ENCODE measurements at regions not wholly inside any gene's neighbourhood (a gene's known extent, or its start where the extent isn't known, plus 50 kb on each side); places are given as distances from the start of the nearest gene placed in this dataset.
"Not testable (repeated sequence)": the region's sequence is repeated elsewhere in the genome, so short reads cannot be mapped to it uniquely, and the experiment has no call there.

- no peaks in the 10 kb centered on the region for H3K9me3 ChIP-seq (ENCODE audit: control insufficient read depth, low read depth, low read length)
- no peaks in the 10 kb centered on the region for H3K36me3 ChIP-seq (ENCODE audit: control insufficient read depth, low read depth, low read length)
- H3K9ac ChIP-seq (ENCODE audit: low read length), result no peak overlapping the region
- no peaks in the 10 kb centered on the region for H3K27me3 ChIP-seq (ENCODE audit: control insufficient read depth, insufficient read depth, low read length)
- H3K27ac ChIP-seq (ENCODE audit: low read length), result no peak overlapping the region
- no peaks in the 10 kb centered on the region for H3K4me1 ChIP-seq (ENCODE audit: control insufficient read depth, low read depth, low read length)
- H3K4me3 ChIP-seq (ENCODE audit: low read length), result no peak overlapping the region
Measured at GRCh38 chr10:117759266-117759665, 216.7 kb downstream of the EMX2 start.

GRCh38 chr10:117761695-117762094, 219.1 kb downstream of the EMX2 start:
- H3K9me3 ChIP-seq (ENCODE audit: control insufficient read depth, low read depth, low read length), result no peaks in the 10 kb centered on the region
- no peaks in the 10 kb centered on the region for H3K36me3 ChIP-seq (ENCODE audit: control insufficient read depth, low read depth, low read length)

DNA sequence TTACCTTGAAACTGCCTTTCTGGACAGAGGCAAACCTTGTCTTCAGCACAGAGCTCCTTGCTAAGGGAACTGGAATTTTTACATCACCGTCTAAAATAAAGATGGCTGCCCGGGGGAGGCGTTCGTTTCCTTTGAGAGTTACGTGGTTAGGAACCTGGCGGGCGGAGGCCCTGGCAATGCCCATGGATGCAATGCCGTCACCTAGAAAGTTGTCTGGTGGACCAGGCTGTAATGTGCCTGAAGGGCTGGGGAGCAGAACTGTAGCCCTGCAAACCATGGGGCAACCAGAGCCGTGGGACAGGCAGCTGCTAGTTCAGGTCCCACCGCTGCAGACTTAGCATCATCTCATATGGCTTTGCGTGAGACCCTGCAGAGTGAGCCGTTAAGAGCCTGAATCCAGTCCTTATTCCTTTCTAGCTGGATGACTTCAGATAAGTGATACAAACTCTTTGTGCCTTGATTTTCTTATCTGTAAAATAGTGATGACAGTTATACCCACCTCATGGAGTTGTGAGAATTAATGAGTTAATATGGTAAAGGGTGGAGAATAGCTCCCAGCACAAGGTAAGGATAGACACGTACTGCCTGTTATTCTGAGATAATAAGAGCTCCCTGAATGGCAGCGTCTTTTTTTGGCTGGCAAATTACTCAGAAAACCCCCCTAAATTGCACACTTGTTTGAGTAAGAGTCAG, 219.7 kb downstream of the EMX2 start:
- H3K36me3 ChIP-seq (ENCODE audit: control insufficient read depth, low read depth, low read length), result no peaks in the 10 kb centered on the region
- H3K27me3 ChIP-seq (ENCODE audit: control insufficient read depth, insufficient read depth, low read length), result no peaks in the 10 kb centered on the region
- no peak overlapping the region for H3K27ac ChIP-seq (ENCODE audit: low read length)
- H3K9ac ChIP-seq (ENCODE audit: low read length), result no peak overlapping the region
- H3K4me3 ChIP-seq (ENCODE audit: low read length), result no peak overlapping the region
- H3K4me1 ChIP-seq (ENCODE audit: control insufficient read depth, low read depth, low read length), result no peaks in the 10 kb centered on the region
- H3K9me3 ChIP-seq (ENCODE audit: control insufficient read depth, low read depth, low read length), result no peaks in the 10 kb centered on the region

More at GRCh38 chr10:117761695-117762094, 219.1 kb downstream of the EMX2 start:
- H3K27me3 ChIP-seq (ENCODE audit: control insufficient read depth, insufficient read depth, low read length), result no peaks in the 10 kb centered on the region
- no peaks in the 10 kb centered on the region for H3K4me1 ChIP-seq (ENCODE audit: control insufficient read depth, low read depth, low read length)
- H3K4me3 ChIP-seq (ENCODE audit: low read length), result no peak overlapping the region
- H3K9ac ChIP-seq (ENCODE audit: low read length), result no peak overlapping the region
- no peak overlapping the region for H3K27ac ChIP-seq (ENCODE audit: low read length)

DNA sequence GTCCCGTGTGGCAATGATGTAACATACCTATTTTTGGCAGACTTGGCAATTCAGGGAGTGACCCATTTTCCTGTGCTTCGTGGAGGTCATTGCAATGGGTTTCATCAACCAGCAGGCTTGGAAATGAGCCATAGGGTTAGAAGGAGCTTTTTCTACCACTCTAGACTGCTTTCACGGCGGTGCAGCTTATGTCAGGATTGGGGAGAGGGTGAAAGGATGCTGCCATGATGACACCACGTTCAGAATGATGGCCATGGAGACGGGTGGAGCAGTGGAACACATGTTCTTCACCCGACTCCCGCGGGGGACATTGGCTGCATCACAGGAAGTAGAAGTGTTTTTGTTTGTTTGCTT, 220.2 kb downstream of the EMX2 start:
- H3K4me3 ChIP-seq (ENCODE audit: low read length), result no peak overlapping the region
- H3K4me1 ChIP-seq (ENCODE audit: control insufficient read depth, low read depth, low read length), result no peaks in the 10 kb centered on the region
- H3K9ac ChIP-seq (ENCODE audit: low read length), result no peak overlapping the region
- H3K27me3 ChIP-seq (ENCODE audit: control insufficient read depth, insufficient read depth, low read length), result no peaks in the 10 kb centered on the region
- no peak overlapping the region for H3K27ac ChIP-seq (ENCODE audit: low read length)
- no peaks in the 10 kb centered on the region for H3K9me3 ChIP-seq (ENCODE audit: control insufficient read depth, low read depth, low read length)
- no peaks in the 10 kb centered on the region for H3K36me3 ChIP-seq (ENCODE audit: control insufficient read depth, low read depth, low read length)

GRCh38 chr10:117763528-117763927, 221.0 kb downstream of the EMX2 start:
- H3K4me3 ChIP-seq (ENCODE audit: low read length), result no peak overlapping the region
- no peaks in the 10 kb centered on the region for H3K4me1 ChIP-seq (ENCODE audit: control insufficient read depth, low read depth, low read length)
- H3K9ac ChIP-seq (ENCODE audit: low read length), result no peak overlapping the region
- H3K27ac ChIP-seq (ENCODE audit: low read length), result no peak overlapping the region
- H3K36me3 ChIP-seq (ENCODE audit: control insufficient read depth, low read depth, low read length), result no peaks in the 10 kb centered on the region
- H3K27me3 ChIP-seq (ENCODE audit: control insufficient read depth, insufficient read depth, low read length), result no peaks in the 10 kb centered on the region
- H3K9me3 ChIP-seq (ENCODE audit: control insufficient read depth, low read depth, low read length), result peaks cover 3% of the 10 kb centered on the region

GRCh38 chr10:117768333-117769042, 225.9 kb downstream of the EMX2 start:
- H3K9ac ChIP-seq (ENCODE audit: low read length), result no peak overlapping the region
- no peaks in the 10 kb centered on the region for H3K36me3 ChIP-seq (ENCODE audit: control insufficient read depth, low read depth, low read length)
- no peaks in the 10 kb centered on the region for H3K27me3 ChIP-seq (ENCODE audit: control insufficient read depth, insufficient read depth, low read length)
- H3K4me1 ChIP-seq (ENCODE audit: control insufficient read depth, low read depth, low read length), result no peaks in the 10 kb centered on the region
- no peak overlapping the region for H3K27ac ChIP-seq (ENCODE audit: low read length)
- peaks cover 6% of the 10 kb centered on the region for H3K9me3 ChIP-seq (ENCODE audit: control insufficient read depth, low read depth, low read length)
- H3K4me3 ChIP-seq (ENCODE audit: low read length), result no peak overlapping the region

- H3K9me3 ChIP-seq (ENCODE audit: control insufficient read depth, low read depth, low read length), result no peaks in the 10 kb centered on the region
- H3K4me1 ChIP-seq (ENCODE audit: control insufficient read depth, low read depth, low read length), result no peaks in the 10 kb centered on the region
- H3K9ac ChIP-seq (ENCODE audit: low read length), result no peak overlapping the region
- H3K27ac ChIP-seq (ENCODE audit: low read length), result no peak overlapping the region
- H3K4me3 ChIP-seq (ENCODE audit: low read length), result no peak overlapping the region
- no peaks in the 10 kb centered on the region for H3K27me3 ChIP-seq (ENCODE audit: control insufficient read depth, insufficient read depth, low read length)
- no peaks in the 10 kb centered on the region for H3K36me3 ChIP-seq (ENCODE audit: control insufficient read depth, low read depth, low read length)
Measured at GRCh38 chr10:117775526-117775925, 233.0 kb downstream of the EMX2 start.

- not testable (repeated sequence) for H3K9ac ChIP-seq (ENCODE audit: low read length); H3K27me3 ChIP-seq (ENCODE audit: control insufficient read depth, insufficient read depth, low read length); H3K4me1 ChIP-seq (ENCODE audit: control insufficient read depth, low read depth, low read length); H3K9me3 ChIP-seq (ENCODE audit: control insufficient read depth, low read depth, low read length); H3K4me3 ChIP-seq (ENCODE audit: low read length); H3K36me3 ChIP-seq (ENCODE audit: control insufficient read depth, low read depth, low read length); H3K27ac ChIP-seq (ENCODE audit: low read length)
Measured at GRCh38 chr10:117777222-117777621, 234.7 kb downstream of the EMX2 start.

DNA sequence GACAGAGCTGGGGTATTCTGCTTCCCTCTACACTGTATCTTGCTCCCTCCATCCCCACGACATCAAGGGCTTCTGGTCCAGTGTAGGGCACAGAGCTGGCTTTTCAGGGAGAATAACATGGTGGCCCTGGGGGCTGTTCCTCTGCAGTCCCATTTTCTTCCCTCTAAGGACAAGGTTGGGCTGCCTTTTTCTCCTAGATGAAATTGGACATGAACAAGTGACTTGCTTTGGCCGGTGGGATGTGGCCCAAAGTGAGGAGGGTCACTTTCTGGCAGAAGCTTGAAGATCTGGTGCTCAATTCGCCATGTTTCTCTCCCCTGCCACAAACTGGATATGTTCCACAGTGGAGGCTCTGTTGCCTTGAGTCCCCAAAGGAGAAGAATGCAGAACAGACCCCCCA, 235.7 kb downstream of the EMX2 start:
- Histone ChIP-seq H3K36me3 (ENCODE audit: control insufficient read depth, low read depth, low read length) (no peaks in the 10 kb centered on the region), H3K4me1 (ENCODE audit: control insufficient read depth, low read depth, low read length) (no peaks in the 10 kb centered on the region), H3K9ac (ENCODE audit: low read length) (no peak overlapping the region), H3K9me3 (ENCODE audit: control insufficient read depth, low read depth, low read length) (no peaks in the 10 kb centered on the region), H3K4me3 (ENCODE audit: low read length) (no peak overlapping the region), H3K27me3 (ENCODE audit: control insufficient read depth, insufficient read depth, low read length) (no peaks in the 10 kb centered on the region), H3K27ac (ENCODE audit: low read length) (no peak overlapping the region)

- Histone ChIP-seq H3K27me3 (ENCODE audit: control insufficient read depth, insufficient read depth, low read length) (no peaks in the 10 kb centered on the region), H3K4me1 (ENCODE audit: control insufficient read depth, low read depth, low read length) (no peaks in the 10 kb centered on the region), H3K4me3 (ENCODE audit: low read length) (no peak overlapping the region), H3K36me3 (ENCODE audit: control insufficient read depth, low read depth, low read length) (no peaks in the 10 kb centered on the region), H3K9me3 (ENCODE audit: control insufficient read depth, low read depth, low read length) (no peaks in the 10 kb centered on the region), H3K9ac (ENCODE audit: low read length) (no peak overlapping the region), H3K27ac (ENCODE audit: low read length) (no peak overlapping the region)
Measured at GRCh38 chr10:117780411-117780810, 237.9 kb downstream of the EMX2 start.

GRCh38 chr10:117781216-117781831, 238.8 kb downstream of the EMX2 start:
- Histone ChIP-seq H3K27ac (ENCODE audit: low read length) (no peak overlapping the region), H3K4me3 (ENCODE audit: low read length) (no peak overlapping the region), H3K4me1 (ENCODE audit: control insufficient read depth, low read depth, low read length) (no peaks in the 10 kb centered on the region), H3K27me3 (ENCODE audit: control insufficient read depth, insufficient read depth, low read length) (no peaks in the 10 kb centered on the region), H3K9me3 (ENCODE audit: control insufficient read depth, low read depth, low read length) (no peaks in the 10 kb centered on the region), H3K9ac (ENCODE audit: low read length) (no peak overlapping the region), H3K36me3 (ENCODE audit: control insufficient read depth, low read depth, low read length) (no peaks in the 10 kb centered on the region)

- Histone ChIP-seq H3K27ac (ENCODE audit: low read length) (no peak overlapping the region), H3K4me1 (ENCODE audit: control insufficient read depth, low read depth, low read length) (no peaks in the 10 kb centered on the region)
Measured at GRCh38 chr10:117782276-117782675, 239.7 kb downstream of the EMX2 start.

More at GRCh38 chr10:117782276-117782675, 239.7 kb downstream of the EMX2 start:
- no peak overlapping the region for H3K9ac ChIP-seq (ENCODE audit: low read length)
- H3K9me3 ChIP-seq (ENCODE audit: control insufficient read depth, low read depth, low read length), result no peaks in the 10 kb centered on the region
- H3K27me3 ChIP-seq (ENCODE audit: control insufficient read depth, insufficient read depth, low read length), result no peaks in the 10 kb centered on the region
- no peaks in the 10 kb centered on the region for H3K36me3 ChIP-seq (ENCODE audit: control insufficient read depth, low read depth, low read length)
- H3K4me3 ChIP-seq (ENCODE audit: low read length), result no peak overlapping the region
